ENCODE measurements at regions not wholly inside any gene's neighbourhood (a gene's known extent, or its start where the extent isn't known, plus 50 kb on each side); places are given as distances from the start of the nearest gene placed in this dataset.
"Not testable (repeated sequence)": the region's sequence is repeated elsewhere in the genome, so short reads cannot be mapped to it uniquely, and the experiment has no call there.

- DNase-seq (no peak), ATAC-seq (ENCODE audit: poor library complexity) (no peak)
- Mint-ChIP-seq H3K4me1 (ENCODE audit: low read depth) (no peaks in the 10 kb centered on the region), H3K9me3 (peaks cover 5% of the 10 kb centered on the region), H3K27me3 (no peaks in the 10 kb centered on the region), H3K36me3 (ENCODE audit: low read depth) (no peaks in the 10 kb centered on the region), H3K4me3 (no peak overlapping the region), H3K27ac (no peak overlapping the region)
- POLR2A ChIA-PET, result no interaction called here
- CTCF ChIA-PET, result no interaction called here
- Histone ChIP-seq H3K27me3 (ENCODE audit: control insufficient read depth in 1 of 2, insufficient read depth in 2 of 2, low read length in 2 of 2) (no peaks in the 10 kb centered on the region), H3K4me3 (ENCODE audit: low read length) (no peak overlapping the region), H3K9me3 (ENCODE audit: control insufficient read depth in 1 of 2, insufficient read depth in 1 of 2, low read length in 2 of 2) (no peaks in the 10 kb centered on the region), H3K36me3 (ENCODE audit: insufficient read depth, low read length) (no peaks in the 10 kb centered on the region), H3K4me1 (ENCODE audit: insufficient read depth, low read length) (no peaks in the 10 kb centered on the region), H3K27ac (ENCODE audit: low read depth in 1 of 2, low read length in 2 of 2) (no peak overlapping the region)
- TF ChIP-seq, protein P1, sequence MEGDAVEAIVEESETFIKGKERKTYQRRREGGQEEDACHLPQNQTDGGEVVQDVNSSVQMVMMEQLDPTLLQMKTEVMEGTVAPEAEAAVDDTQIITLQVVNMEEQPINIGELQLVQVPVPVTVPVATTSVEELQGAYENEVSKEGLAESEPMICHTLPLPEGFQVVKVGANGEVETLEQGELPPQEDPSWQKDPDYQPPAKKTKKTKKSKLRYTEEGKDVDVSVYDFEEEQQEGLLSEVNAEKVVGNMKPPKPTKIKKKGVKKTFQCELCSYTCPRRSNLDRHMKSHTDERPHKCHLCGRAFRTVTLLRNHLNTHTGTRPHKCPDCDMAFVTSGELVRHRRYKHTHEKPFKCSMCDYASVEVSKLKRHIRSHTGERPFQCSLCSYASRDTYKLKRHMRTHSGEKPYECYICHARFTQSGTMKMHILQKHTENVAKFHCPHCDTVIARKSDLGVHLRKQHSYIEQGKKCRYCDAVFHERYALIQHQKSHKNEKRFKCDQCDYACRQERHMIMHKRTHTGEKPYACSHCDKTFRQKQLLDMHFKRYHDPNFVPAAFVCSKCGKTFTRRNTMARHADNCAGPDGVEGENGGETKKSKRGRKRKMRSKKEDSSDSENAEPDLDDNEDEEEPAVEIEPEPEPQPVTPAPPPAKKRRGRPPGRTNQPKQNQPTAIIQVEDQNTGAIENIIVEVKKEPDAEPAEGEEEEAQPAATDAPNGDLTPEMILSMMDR (IDR thresholded peaks at IDR 0.05), result no peak
- intact Hi-C loops (cut with DNase I, micrococcal nuclease), result no loop called here
These were observed 540.3 kb downstream of the HINT1 start for GRCh38 chr5:130624805-130625204.

- CTCF ChIA-PET, result no interaction called here
- ATAC-seq (ENCODE audit: poor library complexity), result no peak
- no peaks in the 10 kb centered on the region for H3K36me3 ChIP-seq (ENCODE audit: insufficient read depth, low read length)
These were observed 548.9 kb downstream of the HINT1 start for GRCh38 chr5:130616161-130616560.

GRCh38 chr5:130605234-130605633, 559.8 kb downstream of the HINT1 start:
- Histone ChIP-seq H3K4me3 (ENCODE audit: low read length) (no peak overlapping the region), H3K27ac (ENCODE audit: low read depth in 1 of 2, low read length in 2 of 2) (no peak overlapping the region), H3K36me3 (ENCODE audit: insufficient read depth, low read length) (no peaks in the 10 kb centered on the region), H3K4me1 (ENCODE audit: insufficient read depth, low read length) (no peaks in the 10 kb centered on the region), H3K27me3 (ENCODE audit: control insufficient read depth in 1 of 2, insufficient read depth in 2 of 2, low read length in 2 of 2) (no peaks in the 10 kb centered on the region), H3K9me3 (ENCODE audit: control insufficient read depth in 1 of 2, insufficient read depth in 1 of 2, low read length in 2 of 2) (no peaks in the 10 kb centered on the region)
- Mint-ChIP-seq H3K27ac (no peak overlapping the region), H3K4me3 (no peak overlapping the region), H3K27me3 (peaks cover 24% of the 10 kb centered on the region), H3K4me1 (ENCODE audit: low read depth) (no peaks in the 10 kb centered on the region), H3K36me3 (ENCODE audit: low read depth) (no peaks in the 10 kb centered on the region), H3K9me3 (no peaks in the 10 kb centered on the region)
- ATAC-seq (ENCODE audit: poor library complexity), result no peak
- DNase-seq, result no peak
- TF ChIP-seq, protein P1 (IDR thresholded peaks at IDR 0.05), result no peak
- intact Hi-C loops (cut with DNase I, micrococcal nuclease), result no loop called here
- ChIA-PET POLR2A (no interaction called here), CTCF (no interaction called here)

More at GRCh38 chr5:130616161-130616560, 548.9 kb downstream of the HINT1 start:
- Mint-ChIP-seq H3K9me3 (peaks cover 2% of the 10 kb centered on the region), H3K4me3 (no peak overlapping the region), H3K27me3 (peaks cover 4% of the 10 kb centered on the region), H3K4me1 (ENCODE audit: low read depth) (no peaks in the 10 kb centered on the region), H3K27ac (no peak overlapping the region), H3K36me3 (ENCODE audit: low read depth) (no peaks in the 10 kb centered on the region)
- POLR2A ChIA-PET, result no interaction called here
- Histone ChIP-seq H3K27me3 (ENCODE audit: control insufficient read depth in 1 of 2, insufficient read depth in 2 of 2, low read length in 2 of 2) (no peaks in the 10 kb centered on the region), H3K27ac (ENCODE audit: low read depth in 1 of 2, low read length in 2 of 2) (no peak overlapping the region), H3K4me3 (ENCODE audit: low read length) (no peak overlapping the region), H3K4me1 (ENCODE audit: insufficient read depth, low read length) (no peaks in the 10 kb centered on the region), H3K9me3 (ENCODE audit: control insufficient read depth in 1 of 2, insufficient read depth in 1 of 2, low read length in 2 of 2) (no peaks in the 10 kb centered on the region)
- no peak for DNase-seq
- TF ChIP-seq, protein P1 (IDR thresholded peaks at IDR 0.05), result no peak
- intact Hi-C loops (cut with DNase I, micrococcal nuclease), result no loop called here

- H3K9me3 Mint-ChIP-seq; H3K4me3 ChIP-seq (ENCODE audit: low read length); H3K4me3 Mint-ChIP-seq; H3K27me3 ChIP-seq (ENCODE audit: control insufficient read depth in 1 of 2, insufficient read depth in 2 of 2, low read length in 2 of 2); H3K27ac Mint-ChIP-seq; H3K36me3 ChIP-seq (ENCODE audit: insufficient read depth, low read length); H3K27me3 Mint-ChIP-seq; intact Hi-C loops (cut with DNase I, micrococcal nuclease); ATAC-seq (ENCODE audit: poor library complexity); POLR2A ChIA-PET; DNase-seq; H3K4me1 Mint-ChIP-seq (ENCODE audit: low read depth); H3K27ac ChIP-seq (ENCODE audit: low read depth in 1 of 2, low read length in 2 of 2); CTCF ChIA-PET; H3K36me3 Mint-ChIP-seq (ENCODE audit: low read depth); H3K9me3 ChIP-seq (ENCODE audit: control insufficient read depth in 1 of 2, insufficient read depth in 1 of 2, low read length in 2 of 2); H3K4me1 ChIP-seq (ENCODE audit: insufficient read depth, low read length): not testable (repeated sequence)
These were observed 568.4 kb downstream of the HINT1 start for GRCh38 chr5:130596647-130597046.
